ENCODE measurements at regions not wholly inside any gene's neighbourhood (a gene's known extent, or its start where the extent isn't known, plus 50 kb on each side); places are given as distances from the start of the nearest gene placed in this dataset.
"Not testable (repeated sequence)": the region's sequence is repeated elsewhere in the genome, so short reads cannot be mapped to it uniquely, and the experiment has no call there.

- no peak overlapping the region for H3K4me3 ChIP-seq (ENCODE audit: low read depth, low read length)
- no peak for TF ChIP-seq CTCF (IDR thresholded peaks at IDR 0.05; ENCODE audit: borderline replicate concordance, insufficient read depth, low read depth, low read length)
Observed at GRCh38 chr3:84307339-84307738, 651.5 kb upstream of the CADM2 start.

- H3K4me3 ChIP-seq (ENCODE audit: low read depth, low read length) = no peak overlapping the region
- TF ChIP-seq CTCF (IDR thresholded peaks at IDR 0.05; ENCODE audit: borderline replicate concordance, insufficient read depth, low read depth, low read length) = no peak
Observed at GRCh38 chr3:84308379-84308778, 650.4 kb upstream of the CADM2 start.

GRCh38 chr3:84318273-84318809, 640.4 kb upstream of the CADM2 start:
- H3K4me3 ChIP-seq (ENCODE audit: low read depth, low read length) = no peak overlapping the region
- TF ChIP-seq CTCF (IDR thresholded peaks at IDR 0.05; ENCODE audit: borderline replicate concordance, insufficient read depth, low read depth, low read length) = no peak

GRCh38 chr3:84365563-84366278, 593.1 kb upstream of the CADM2 start:
- H3K4me3 ChIP-seq (ENCODE audit: low read depth, low read length) = not testable (repeated sequence)
